SH-SY5Y (cell line): ENCODE measurements at regions not wholly inside any gene's neighbourhood (a gene's known extent, or its start where the extent isn't known, plus 50 kb on each side); places are given as distances from the start of the nearest gene placed in this dataset.

Experiments
- GATA2 ChIP-seq: IDR thresholded peaks from 2 replicates; pipeline ENCODE4 v1.6.1; 2011; ENCODE audit warnings: mild to moderate bottlenecking, low read depth, low read length
- GATA3 ChIP-seq: IDR thresholded peaks from 2 replicates; pipeline ENCODE4 v1.6.1; 2011; ENCODE audit warnings: low read depth, mild to moderate bottlenecking, low read length, moderate library complexity

GRCh38 chr3:41118461-41119390 is 80.6 kb upstream of the CTNNB1 start:
- TF ChIP-seq GATA2 (no peak), GATA3 (no peak)

- TF ChIP-seq GATA2 (no peak), GATA3 (no peak)
Measured at GRCh38 chr3:41120460-41120859, 78.8 kb upstream of the CTNNB1 start.

- TF ChIP-seq GATA3 (no peak), GATA2 (no peak)
Measured at GRCh38 chr3:41125258-41125657, 74.0 kb upstream of the CTNNB1 start.

- TF ChIP-seq GATA3 = no peak
- no peak for TF ChIP-seq GATA2
Measured at GRCh38 chr3:41126472-41126871, 72.8 kb upstream of the CTNNB1 start.

- TF ChIP-seq GATA3 (no peak), GATA2 (no peak)
Measured at GRCh38 chr3:41126961-41127360, 72.3 kb upstream of the CTNNB1 start.

GRCh38 chr3:41127414-41127813 is 71.9 kb upstream of the CTNNB1 start:
- TF ChIP-seq GATA2 = no peak
- no peak for TF ChIP-seq GATA3

- TF ChIP-seq GATA2 (no peak), GATA3 (no peak)
Measured at GRCh38 chr3:41129731-41130130, 69.6 kb upstream of the CTNNB1 start.

- TF ChIP-seq GATA3 = no peak
- TF ChIP-seq GATA2 = no peak
Measured at GRCh38 chr3:41131224-41131623, 68.1 kb upstream of the CTNNB1 start.

GRCh38 chr3:41137686-41138111 is 61.6 kb upstream of the CTNNB1 start:
- TF ChIP-seq GATA2 (no peak), GATA3 (no peak)

- TF ChIP-seq GATA2 = no peak
- no peak for TF ChIP-seq GATA3
Measured at GRCh38 chr3:41138146-41138545, 61.2 kb upstream of the CTNNB1 start.

GRCh38 chr3:41138601-41139000 is 60.7 kb upstream of the CTNNB1 start:
- TF ChIP-seq GATA3 = no peak
- TF ChIP-seq GATA2 = no peak

- no peak for TF ChIP-seq GATA3
- no peak for TF ChIP-seq GATA2
Measured at GRCh38 chr3:41140242-41140641, 59.1 kb upstream of the CTNNB1 start.

- TF ChIP-seq GATA2 = no peak
- TF ChIP-seq GATA3 = no peak
Measured at GRCh38 chr3:41141433-41142167, 57.7 kb upstream of the CTNNB1 start.

- TF ChIP-seq GATA3 = no peak
- TF ChIP-seq GATA2 = no peak
Measured at GRCh38 chr3:41143421-41144031, 55.8 kb upstream of the CTNNB1 start.
